HG03439 (cell line): ENCODE measurements at regions not wholly inside any gene's neighbourhood (a gene's known extent, or its start where the extent isn't known, plus 50 kb on each side); places are given as distances from the start of the nearest gene placed in this dataset.

ENCODE experiments used
- ATAC-seq: cut with Tn5 transposase; IDR thresholded peaks from one replicate; pipeline ENCODE4 v1.9.1; 2021; ENCODE audit warnings: mild to moderate bottlenecking, moderate library complexity; ENCODE audit not compliant: unreplicated experiment

DNA sequence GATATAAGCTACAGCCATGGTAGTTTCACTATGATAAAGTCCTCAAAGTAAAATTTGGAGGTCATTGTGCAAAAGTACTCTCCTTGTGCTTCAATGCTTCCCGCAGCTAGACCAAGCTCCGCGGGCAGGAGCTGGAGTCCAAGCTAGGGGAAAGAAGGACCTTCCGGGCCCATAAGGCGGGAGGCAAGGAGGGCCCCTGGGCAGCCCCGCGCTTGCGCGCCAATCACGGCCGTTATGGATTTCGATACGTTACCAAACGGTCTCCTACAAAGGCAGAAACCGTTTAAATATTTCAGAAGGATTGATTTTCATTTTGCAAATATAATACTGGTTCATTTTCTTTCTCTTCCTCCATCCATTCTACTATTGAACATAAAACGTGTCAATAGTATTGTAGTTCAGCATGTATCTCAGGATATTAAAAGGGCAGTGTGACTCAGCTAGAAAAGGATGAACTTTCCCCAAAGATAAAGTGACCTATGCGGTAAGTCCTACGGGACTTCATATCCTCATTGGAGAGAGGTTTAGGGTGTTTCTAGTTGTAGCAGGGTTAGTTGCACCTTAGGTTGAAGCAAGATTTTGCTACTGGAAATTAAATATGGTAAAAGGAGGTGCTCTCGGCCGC, 128.0 kb downstream of the KIF20B start:
- ATAC-seq, result no peak

DNA sequence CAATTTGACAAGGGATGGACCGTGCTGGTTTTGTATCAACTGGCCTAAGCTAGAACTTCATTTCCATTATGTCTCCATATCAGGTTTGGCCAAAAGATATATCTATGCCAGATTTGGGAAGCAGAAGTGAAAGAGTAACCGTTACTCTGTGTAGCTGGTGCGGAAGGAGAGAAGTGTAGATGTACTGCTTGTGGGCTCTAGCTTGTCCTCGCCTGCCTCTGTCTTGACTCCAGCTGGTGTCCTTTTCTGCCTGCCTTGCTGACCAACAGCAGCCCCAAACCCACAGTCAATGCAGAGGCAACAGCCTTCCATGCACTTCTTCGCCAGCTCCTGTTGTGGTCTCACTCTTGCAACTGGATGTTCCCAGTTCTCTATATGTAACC, 128.5 kb downstream of the KIF20B start:
- no peak for ATAC-seq

DNA sequence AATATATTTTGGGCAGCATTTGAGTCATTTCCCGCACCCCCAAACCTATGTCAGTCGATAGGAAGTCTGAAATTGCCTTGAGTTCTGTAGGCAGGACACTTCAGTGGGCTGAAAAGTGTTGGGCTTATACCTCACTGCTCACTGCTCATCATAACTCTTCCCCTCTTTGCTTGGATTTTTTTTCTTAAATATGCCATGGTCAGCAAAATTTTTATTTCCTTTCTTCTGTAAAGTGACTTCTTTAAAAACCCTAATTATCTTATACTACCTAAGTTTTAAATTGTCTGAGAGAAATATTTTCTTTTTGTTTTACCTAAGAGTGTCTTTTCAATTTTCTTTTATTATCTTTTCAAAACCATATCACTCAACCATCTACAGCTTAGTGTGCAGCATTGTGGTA, 129.2 kb downstream of the KIF20B start:
- ATAC-seq, result no peak

DNA sequence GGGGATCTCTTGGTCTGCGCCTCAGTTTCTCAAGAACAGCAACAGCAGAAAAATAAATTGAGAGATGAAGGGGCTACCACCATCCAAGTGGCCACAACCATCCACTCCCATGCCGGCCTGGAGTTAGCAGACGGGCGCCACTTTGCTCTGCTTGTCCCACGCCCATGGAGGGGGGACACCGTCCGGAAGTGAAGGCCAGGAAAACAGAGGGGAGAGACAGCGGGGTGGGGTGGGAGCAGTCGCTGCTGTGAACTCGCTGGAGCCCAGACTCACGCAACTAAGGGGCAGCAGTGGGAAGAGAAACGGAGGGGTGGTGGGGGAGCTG, 135.4 kb downstream of the KIF20B start:
- ATAC-seq, result no peak

DNA sequence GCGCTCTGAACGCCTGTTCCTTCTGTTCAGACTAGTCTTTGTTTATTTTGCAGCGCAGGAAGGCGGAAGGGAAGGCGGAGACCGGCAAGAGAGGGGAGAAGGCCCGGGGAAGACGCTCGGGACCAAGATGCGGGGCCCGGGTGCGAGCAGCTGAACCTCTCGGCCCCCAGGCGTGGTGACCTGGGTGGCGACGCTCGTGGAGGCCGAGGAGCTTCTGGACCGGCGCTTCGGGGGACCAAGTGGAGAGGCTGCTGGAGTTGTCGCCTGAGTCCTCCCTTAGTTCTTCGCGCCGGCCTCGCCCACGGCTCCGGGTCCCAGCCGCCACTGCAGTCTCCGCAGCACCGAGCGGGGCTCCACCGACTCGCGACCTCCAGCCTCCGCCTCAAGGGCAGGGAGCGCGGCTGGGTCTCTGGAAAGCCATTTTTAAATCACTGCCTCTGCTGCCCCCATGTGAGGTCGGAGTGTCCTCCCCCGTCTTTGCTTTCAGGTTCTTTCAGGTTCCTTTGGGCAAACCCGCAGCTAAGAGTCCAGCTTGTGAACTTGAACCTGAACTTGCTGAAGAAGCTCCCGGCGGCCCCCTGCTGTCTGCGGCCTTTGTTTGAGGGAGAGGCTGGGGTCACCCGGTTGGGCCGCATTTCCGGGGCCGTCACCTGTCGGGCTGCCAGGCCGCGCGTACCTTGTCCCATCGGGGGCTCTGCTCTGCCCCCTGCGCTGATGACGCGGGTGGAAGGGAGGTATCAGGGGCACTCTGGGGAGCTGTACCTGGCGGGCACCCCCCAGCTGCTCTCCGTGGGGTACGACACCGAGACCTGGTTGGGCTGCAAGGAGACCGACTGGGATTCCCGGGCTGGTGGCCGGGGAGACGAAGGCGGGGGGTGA, 136.0 kb downstream of the KIF20B start:
- ATAC-seq, result no peak

DNA sequence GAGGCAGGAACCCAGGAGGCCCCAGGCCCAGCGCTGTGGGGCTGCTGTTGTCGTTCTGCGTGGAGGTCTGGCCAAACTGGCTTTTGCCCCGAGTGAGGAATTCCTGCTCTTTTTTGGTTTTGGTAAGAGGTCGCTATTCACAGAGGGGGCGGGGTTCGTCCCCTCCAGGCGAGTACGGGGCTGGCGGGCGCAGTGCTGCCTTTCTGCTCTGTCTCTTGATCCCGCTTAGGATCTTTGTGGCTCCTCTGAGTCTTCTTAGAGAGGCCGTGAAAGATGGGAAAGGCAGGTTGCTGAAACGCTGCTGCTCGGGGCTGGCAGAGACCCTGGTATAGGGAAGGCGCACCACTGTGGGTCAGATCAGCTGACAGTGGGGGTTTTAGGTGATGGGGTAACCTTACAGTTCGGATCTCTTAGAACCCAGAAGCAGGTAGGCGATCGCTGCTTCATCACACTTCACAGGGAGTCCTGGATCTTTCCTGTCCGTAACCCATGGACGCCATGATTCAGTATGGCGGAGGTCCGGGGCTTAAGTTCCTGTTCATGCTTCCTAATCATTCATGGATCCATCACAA, 136.7 kb downstream of the KIF20B start:
- no peak for ATAC-seq

DNA sequence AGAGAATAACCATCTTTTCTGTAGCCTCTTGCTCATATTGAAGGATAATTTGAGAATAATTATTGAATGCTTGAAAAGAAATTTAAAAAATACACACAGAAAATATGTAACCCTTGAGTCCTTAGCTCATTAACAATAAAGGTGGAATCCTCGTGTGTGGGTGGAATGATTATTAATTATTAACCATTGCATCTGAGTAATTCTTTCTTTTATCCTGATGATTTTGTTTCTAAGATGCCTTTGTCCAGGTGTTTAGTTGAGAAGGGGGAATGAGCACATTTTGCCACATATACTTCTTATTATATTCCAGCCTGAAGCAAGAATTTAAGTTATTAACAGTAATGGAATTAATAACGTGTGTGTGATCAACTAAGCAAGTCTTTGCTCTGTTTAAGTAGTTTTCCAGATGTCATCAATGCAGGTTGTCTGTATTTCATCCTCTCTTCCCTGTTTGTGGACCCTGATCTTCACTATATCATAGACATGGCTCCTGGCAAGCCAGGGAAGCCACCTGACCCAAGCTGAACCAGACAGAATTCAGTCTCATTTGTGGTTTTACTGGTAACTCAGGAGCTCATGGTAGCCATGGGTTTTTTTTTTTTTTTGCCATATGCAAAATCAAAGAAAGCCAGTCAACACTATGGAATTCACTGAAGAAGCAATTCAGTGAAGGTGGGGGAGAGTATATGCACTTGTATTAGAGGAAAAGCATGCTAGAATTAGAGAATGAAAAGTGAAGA, 144.3 kb downstream of the KIF20B start:
- ATAC-seq, result no peak

DNA sequence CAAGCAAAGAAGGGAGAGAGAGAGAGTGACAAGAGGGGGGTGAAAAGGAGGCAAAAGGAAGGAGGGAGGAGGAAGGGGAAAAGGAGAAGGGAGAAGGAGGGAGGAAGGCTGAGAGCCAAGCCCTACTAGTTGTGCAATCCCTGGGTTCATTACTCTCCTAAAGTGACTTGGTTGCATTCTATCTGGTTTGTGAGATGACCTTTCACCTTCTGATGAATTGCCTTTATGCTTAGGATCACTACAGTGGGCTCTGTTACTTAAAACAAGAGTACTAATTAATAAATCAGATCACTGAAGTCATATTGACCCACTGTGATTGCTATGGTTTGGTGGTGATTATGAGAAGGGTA, 144.9 kb downstream of the KIF20B start:
- no peak for ATAC-seq

DNA sequence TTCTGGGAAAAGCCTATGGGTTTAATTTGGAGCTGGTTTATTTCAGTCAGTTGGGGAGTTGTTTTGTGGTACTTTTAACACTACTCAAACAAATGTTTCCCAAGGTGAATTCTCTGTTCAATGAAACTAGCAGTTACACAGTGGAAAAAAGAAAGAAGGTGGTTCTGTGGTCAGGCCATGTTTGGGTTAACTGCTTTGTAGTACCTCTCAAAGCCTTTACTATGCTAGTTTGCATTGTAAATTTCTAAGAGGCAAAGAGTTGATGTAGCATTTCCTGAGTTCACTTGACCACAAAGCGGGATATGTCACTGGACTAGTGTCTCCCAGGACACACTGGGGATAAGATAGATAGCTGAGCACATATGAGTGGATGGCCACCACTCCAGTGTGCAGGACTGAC, 145.4 kb downstream of the KIF20B start:
- no peak for ATAC-seq

DNA sequence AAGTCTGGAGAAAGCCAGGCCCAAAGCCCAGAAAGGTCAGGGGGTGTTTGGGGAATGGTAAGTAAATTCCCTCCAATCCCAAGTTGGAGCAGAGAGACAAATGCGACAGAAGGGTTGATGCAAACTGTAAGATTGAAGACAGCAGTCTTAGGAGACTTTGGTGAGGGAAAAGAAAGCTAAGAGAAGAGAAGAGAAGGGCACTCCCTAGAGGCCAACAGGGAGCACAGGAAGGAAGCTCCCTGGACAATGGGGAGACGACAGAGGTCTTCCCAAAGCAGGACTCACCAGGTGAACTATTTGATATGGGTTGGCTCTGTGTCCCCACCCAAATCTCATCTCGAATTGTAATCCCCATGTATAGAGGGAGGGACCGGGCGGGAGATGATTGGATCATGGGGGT, 151.5 kb downstream of the KIF20B start:
- no peak for ATAC-seq

DNA sequence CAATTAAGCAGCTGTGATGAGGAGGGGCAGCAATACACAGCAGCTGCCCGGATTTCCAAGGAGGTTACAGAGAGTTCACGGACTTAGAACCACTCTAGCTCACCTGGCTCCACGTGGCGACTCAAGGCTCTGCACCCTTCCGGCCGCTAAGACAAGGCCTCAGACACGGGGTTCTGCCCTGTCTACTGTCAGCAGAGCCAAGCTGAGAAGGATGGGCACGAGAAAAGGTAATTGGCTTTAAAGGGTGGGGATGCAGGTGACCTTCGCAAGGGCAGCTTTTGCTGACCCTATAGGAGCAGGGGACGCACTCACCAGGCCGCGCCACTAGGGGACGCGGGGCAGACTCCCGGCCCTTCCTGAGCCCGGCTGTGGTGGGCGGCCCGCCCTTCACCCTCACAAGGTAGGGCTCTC, 152.4 kb downstream of the KIF20B start:
- ATAC-seq, result no peak

DNA sequence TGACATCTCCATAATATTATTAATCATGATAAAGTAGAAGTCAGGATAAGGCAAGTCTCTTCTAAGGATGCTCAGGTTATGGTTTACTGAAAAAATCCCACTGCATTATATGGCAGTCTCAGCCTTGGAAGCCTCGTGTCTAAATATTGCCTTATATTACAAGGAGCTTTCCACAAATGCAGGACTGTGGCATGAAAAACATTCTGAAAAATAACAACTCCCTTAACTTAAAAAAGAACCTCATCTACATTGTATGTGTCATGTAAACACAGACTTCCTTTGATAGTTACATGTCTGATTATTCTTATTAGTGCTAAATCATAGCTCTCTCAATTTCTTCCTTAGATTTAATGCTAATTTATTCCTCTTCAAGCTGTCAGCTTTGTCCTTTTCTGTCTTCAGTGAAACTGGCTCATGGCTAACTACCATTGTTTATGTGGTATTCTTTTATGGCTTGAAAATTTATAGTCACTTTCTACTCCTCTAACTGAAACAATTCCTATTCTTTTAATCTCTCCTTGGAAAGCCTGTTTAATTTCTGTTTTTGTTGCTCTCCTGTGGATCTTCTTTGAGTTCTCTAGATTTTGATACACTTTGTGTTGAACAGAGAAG, 156.1 kb downstream of the KIF20B start:
- no peak for ATAC-seq

DNA sequence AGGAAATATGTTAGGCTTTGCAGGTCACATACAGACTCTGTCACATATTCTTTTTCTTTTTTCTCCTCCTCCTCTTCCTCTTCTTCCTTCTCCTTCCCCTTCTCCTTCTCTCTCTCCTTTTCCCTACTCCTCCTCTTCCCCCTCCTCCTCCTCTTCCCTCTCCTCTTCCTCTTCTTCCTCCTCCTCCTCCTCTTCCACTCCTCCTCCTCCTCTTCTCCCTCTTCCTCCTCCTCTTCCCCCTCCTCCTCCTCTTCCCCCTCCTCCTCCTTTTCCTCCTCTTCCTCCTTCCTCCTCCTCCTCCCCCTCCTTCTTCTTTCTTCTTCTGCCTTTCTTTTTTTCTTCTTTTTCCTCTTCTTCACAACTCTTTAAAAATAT, 159.8 kb downstream of the KIF20B start:
- ATAC-seq, result no peak

DNA sequence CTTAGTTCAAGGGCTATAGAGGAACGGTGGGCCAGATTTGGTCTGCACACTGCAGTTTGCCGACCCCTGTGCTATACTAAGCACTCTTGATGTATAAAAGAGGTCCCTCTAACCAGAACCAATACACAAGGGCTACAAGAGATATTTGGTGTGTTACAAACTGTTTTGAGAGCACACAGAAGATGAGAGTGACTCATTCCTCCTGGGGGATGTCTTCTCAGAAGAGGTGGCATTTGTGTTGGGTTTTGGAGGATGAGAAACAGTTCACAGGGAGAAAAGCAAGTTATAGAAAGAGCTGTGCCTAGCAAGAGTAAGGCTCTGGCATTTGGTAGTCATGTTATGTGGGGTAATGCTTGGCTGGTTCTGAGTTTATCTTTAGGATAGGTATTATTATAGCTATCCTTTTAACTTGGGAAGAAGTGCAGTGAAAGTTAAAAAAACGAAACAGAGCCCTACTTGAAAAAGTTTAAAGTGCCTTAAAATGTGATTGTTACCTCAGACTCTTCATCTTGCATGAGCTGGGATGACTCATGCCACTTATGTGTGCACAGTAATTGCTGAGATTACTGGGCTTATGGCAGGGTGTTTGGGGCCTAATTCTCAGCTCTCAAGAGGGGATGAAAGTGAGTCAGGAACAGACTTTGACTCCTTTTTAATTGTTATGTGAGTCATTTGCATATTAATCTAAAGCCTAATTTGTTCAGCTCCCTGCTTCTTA, 160.4 kb downstream of the KIF20B start:
- no peak for ATAC-seq

DNA sequence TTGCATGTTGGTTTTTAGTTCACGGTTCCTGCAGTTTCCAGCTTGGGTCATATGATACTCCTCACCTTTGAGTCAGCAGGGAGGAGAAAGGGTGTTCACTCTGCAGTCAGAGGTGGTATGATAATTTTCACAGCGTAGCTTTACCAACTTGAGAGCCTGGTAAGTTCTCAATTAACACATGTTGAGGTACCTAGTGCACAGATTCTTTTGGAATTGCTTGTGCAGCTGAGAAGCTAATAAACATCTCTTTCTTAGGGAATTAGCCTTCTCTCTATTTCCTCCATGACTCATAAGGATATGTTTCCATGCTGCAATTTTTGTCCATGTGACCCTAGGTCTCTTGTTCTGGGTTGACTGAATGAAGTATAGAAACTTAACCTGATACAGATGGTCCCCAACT, 166.6 kb downstream of the KIF20B start:
- ATAC-seq, result no peak

DNA sequence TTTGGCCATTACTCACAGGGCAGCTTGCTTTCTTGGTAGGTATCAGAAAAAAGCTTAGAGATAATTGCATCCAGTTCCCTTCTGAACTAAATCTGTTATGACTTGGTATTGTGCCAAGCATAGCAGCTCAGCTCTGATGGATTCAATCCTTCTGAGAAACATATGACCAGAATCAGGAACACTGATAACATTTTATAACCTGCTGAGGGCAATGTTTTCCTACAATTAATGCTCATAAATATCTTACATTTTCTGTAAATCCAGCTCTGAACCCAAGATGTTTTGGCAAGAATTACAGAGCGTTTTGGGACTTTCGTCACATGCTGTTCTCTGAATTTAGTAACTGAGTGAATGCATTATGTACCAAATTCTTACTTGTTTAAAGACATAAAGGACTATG, 167.8 kb downstream of the KIF20B start:
- ATAC-seq, result no peak

DNA sequence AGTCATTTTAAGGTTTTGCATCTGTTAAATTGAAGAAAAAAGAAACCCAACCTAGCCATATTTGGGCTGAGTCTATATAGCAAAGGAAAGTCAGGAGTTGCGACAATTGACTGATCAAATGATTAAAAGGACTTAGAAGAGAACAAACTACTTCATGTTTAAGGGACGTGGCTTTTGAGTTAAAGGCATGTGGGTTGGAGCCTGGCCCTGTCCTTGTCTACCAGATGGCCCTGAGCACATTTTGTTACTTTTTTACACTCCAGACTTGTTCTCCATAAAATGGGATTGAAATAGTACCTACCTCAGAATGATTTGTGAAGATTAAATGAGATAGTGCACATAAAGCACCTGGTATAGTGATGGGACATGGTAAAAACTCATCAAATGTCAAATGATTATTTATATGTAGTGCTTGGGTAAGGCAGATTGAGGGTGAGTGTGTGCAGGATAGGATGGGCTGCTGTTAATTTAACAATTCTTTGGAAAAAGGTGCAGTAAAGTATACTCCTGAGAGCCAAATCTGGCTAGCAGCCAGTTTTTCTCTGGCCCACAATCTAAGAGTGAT, 168.3 kb downstream of the KIF20B start:
- ATAC-seq, result no peak

DNA sequence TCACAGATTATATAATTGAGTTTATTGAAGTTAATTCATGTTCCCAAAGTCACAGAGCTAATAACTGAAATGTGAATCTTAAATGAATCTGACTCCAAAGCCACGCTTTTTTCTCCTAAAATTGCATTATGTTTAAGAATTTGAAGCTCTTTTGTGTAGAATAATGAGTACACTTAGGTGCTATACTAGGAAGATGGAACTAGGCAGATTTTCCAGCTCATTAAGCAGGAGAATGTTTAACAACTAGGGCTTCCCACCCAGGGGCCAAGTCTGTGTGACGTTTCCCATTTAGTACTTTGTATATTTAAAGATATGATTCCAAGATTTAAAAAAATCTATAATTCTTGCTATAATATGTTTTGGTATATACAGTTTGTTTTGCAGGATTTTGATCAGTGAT, 169.5 kb downstream of the KIF20B start:
- no peak for ATAC-seq

DNA sequence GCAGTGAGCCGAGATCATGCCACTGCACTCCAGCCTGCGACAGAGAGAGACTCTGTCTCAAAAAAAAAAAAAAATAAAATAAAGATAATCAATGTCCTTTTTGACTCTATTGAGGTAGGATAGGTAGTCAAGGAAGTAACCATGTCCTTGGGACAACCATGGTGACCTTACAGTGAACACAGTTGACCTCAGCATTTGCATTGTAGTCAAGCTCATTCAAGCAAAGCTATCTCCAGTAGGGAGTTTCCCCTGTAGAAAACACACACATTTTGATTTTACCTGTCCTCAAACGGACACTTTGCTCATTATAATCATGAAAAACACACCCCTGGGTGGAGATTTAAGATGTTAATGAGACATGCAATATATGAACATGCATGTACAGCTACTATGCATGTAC, 171.7 kb downstream of the KIF20B start:
- ATAC-seq, result no peak

DNA sequence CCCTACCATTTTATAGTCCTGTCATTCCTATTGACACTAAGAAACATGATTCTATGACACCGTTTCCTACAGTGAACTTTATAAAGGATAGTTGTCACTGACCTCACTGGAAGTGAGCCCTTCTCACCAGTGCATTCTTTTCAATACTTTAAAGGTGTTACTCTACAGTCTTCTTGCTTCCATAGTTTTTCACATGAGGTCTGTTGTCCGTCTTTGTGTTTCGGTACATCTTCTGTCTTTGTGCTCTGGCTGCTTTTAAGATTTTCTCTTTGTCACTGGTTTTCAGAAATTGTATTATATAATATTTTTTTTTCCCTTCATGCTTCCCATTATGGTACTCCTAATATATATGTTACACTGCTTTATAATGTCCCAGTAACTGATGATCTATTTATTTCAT, 174.2 kb downstream of the KIF20B start:
- ATAC-seq, result no peak

DNA sequence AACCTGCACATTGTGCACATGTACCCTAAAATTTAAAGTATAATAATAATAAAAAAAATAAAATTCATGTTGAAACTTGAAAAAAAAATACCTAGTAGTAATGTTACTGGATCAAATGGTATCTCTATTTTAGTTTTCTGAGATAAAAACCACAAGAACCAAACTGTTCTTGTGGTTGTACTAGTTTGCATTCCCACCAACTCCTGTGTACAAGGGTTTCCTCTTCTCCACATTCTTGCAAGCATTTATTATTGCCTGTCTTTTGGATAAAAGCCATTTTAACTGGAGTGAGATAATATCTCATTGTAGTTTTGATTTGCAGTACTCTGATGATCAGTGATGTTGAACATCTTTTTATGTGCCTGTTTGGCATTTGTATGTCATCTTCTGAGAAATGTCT, 177.7 kb downstream of the KIF20B start:
- no peak for ATAC-seq
